GM12865 (cell line): ENCODE measurements at regions not wholly inside any gene's neighbourhood (a gene's known extent, or its start where the extent isn't known, plus 50 kb on each side); places are given as distances from the start of the nearest gene placed in this dataset.

Experiments used
- DNase-seq: peaks from one replicate; pipeline ENCODE4 v3.0.0; 2010; ENCODE audit warnings: low read depth
- H3K4me3 ChIP-seq: 2 replicates; pipeline ENCODE4 v1.5.1; 2011; ENCODE audit warnings: mild to moderate bottlenecking, low read depth, low read length, control low read depth
- TF ChIP-seq, protein P1 (sequence below): IDR thresholded peaks from 2 replicates; pipeline ENCODE4 v1.5.1; 2011; ENCODE audit warnings: low read length, control low read depth, low read depth, inconsistent platforms; ENCODE audit not compliant: insufficient read depth; ENCODE audit errors: missing control alignments

DNA sequence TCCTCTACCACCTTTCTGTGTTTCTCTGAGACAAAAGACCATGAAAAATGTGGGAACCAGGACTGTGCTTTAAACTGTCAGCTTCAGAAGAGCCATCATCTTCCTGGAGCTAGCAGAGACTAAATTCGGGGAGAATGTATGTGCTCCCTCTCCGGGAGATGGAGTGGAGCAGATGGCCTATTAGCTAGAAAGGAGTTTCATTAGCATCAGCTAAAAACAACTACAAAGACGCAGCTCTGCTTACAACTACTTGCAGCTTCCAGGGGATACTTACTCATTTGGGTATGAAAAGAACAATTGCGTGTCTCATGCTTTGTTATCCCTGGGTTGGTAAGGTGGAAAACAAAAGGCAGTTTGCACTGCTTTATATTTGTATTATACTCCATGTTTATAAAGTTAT, 159.6 kb downstream of the MFSD1 start:
- TF ChIP-seq, protein P1, sequence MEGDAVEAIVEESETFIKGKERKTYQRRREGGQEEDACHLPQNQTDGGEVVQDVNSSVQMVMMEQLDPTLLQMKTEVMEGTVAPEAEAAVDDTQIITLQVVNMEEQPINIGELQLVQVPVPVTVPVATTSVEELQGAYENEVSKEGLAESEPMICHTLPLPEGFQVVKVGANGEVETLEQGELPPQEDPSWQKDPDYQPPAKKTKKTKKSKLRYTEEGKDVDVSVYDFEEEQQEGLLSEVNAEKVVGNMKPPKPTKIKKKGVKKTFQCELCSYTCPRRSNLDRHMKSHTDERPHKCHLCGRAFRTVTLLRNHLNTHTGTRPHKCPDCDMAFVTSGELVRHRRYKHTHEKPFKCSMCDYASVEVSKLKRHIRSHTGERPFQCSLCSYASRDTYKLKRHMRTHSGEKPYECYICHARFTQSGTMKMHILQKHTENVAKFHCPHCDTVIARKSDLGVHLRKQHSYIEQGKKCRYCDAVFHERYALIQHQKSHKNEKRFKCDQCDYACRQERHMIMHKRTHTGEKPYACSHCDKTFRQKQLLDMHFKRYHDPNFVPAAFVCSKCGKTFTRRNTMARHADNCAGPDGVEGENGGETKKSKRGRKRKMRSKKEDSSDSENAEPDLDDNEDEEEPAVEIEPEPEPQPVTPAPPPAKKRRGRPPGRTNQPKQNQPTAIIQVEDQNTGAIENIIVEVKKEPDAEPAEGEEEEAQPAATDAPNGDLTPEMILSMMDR = no peak
- no peak overlapping the region for H3K4me3 ChIP-seq
- DNase-seq = no peak

DNA sequence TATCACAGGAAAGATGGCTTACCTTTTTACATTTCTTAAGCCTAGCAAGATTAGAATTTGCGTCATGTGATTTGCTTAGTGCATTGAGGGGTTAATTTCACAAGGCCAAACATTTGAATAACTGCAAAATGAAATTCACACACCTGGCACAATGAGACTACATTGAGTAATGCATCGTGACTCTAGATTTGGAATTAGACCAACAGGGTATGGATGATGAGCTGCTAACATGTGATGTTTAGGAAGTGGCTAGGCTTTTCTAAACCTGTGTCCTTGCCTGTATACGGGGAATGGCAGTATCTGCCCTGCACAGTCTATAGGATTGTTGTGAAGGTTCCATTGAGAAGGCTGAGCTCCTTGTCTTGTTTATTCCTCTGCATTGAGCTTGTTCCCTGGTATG, 160.1 kb downstream of the MFSD1 start:
- no peak overlapping the region for H3K4me3 ChIP-seq
- TF ChIP-seq, protein P1 = no peak
- no peak for DNase-seq

DNA sequence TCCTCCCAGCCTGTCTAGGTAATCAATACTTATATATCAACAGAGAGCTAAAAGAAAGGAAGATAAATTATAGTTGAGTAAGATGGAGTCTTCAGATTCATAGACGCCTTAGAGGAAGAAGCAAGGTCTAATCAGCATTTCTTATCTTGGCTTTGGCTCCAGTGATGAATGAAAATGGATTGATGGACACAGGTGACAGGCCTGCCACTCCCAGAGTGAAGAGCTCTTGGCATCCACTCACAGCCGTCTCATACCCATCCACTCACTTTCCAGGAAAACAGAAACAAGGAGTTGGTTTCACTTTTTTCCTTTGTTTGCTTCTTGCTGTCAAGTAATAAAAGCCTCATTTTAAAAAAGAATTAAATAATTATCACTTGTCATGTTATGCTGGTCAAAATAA, 168.2 kb downstream of the MFSD1 start:
- TF ChIP-seq, protein P1 = no peak
- no peak for DNase-seq
- no peak overlapping the region for H3K4me3 ChIP-seq

DNA sequence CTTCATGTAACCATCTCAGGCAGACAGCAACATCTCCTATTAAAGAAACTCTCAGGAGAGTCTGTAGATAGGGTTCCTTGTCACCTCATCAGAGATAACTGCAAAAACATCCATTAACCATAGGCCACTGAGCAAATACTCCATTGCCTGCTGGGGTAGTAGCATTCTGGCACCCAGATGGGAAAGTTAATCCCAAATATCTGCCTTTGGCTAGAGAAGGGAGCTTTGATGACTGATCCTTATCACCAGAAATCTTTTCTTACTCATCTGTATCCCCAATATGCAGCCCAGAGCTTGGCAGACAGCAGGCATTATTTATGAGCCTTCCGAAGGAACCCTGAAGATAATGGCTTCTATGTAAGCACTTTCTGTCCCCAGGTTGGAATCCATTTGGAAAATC, 173.1 kb downstream of the MFSD1 start:
- TF ChIP-seq, protein P1 = no peak
- no peak overlapping the region for H3K4me3 ChIP-seq
- no peak for DNase-seq

DNA sequence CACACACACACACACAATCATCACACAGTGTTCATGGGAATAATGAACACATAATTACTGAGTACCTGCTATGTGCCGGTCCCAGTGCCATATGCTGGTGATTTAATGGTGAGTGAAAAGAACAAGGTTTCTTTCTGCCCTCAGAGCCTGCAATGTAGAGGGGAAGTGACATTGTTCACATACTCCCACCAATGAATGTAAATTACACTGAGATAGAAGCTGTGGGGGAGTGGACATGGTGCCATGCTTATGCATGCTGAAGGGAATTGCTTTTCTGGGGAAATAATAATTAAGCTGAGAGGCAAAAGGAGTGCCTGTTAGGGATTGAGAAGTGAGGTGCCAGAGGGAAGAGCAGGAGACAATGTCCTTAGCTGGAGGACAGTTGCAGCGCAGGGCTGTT, 175.1 kb downstream of the MFSD1 start:
- TF ChIP-seq, protein P1 = no peak
- no peak overlapping the region for H3K4me3 ChIP-seq
- DNase-seq = no peak

DNA sequence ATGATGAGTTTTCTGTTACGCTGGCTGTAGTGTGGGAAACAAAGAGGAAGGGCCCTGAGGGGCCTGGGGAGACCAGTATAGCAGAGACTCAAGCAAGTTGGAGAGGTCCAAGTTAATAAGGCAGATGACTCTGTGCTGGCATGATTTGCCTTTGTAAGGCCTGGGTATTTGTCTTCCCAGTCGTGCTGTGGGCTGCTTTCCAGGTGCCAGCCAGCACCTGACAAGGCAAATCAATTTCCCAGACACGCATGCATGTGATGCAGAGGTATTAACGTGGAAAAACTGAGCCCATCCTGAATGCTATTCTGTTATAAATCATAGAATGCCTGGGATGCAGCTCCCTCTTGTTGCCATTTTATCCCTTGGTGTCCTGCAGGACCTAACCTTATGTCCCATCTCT, 175.6 kb downstream of the MFSD1 start:
- no peak overlapping the region for H3K4me3 ChIP-seq
- no peak for DNase-seq
- TF ChIP-seq, protein P1 = no peak

DNA sequence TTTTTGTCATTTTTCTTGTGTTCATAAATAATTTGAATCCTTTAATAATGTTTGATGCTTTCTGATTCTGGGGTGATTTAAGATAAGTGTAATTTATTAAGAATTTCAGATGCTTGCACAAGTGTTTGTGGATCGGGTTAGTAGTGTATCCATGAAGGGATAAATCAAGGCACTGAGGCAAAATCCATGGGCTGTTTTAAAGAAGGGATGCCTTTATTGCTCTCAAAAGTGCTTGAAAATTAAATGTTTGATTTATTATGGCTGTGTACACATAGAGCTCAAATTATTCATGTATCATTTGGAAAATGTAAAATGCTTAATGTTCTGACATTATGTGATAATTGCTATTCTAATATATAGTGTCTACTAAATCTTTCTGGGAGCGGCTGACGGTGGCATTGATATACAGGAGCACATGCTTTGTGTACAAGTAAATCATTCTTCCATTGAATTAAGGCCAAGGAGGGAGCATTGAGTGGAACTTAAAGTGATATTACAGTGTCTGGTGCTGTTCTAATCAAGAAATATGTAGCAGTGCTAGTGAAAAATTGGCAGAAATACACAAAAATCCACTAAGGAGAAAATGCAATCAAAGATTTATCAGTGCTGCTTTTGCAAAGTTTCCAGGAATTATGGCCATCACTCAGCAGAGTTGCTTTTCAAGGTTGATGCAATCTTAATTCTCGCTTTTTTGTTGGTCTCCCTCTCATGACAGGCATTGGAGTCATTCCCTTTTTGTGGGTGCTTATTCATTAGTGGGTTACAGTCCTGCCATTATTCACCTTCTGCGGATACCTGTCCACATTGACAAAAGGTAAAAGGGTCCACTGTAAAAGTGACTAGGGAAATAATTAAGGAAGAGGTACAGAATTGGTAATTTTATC, 181.6 kb downstream of the MFSD1 start:
- TF ChIP-seq, protein P1 = no peak
- DNase-seq = no peak
- no peak overlapping the region for H3K4me3 ChIP-seq
